HepG2 (cell line): ENCODE measurements at regions not wholly inside any gene's neighbourhood (a gene's known extent, or its start where the extent isn't known, plus 50 kb on each side); places are given as distances from the start of the nearest gene placed in this dataset.
"Not testable (repeated sequence)": the region's sequence is repeated elsewhere in the genome, so short reads cannot be mapped to it uniquely, and the experiment has no call there.

Source experiments
- ATAC-seq: fragments of 200-7000 bp; cut with Tn5 transposase; 3 replicates; pipeline ENCODE4 v1.9.1; 2020; ENCODE audit warnings: mild to moderate bottlenecking, moderate library complexity
- BruUV-seq: library from RNA; stranded (reverse); fragments of 400-500 nt; replicated peaks from 2 replicates; lab custom pipeline; 2021; lab: Mats Ljungman, UMichigan
- CTCF ChIA-PET: fragments of 300-600 bp; formaldehyde crosslinking; extraction: SDS; loops from one replicate; lab custom pipeline; 2021; ENCODE audit warnings: low total read pairs, inconsistent platforms, low intra/inter-chr PET ratio; lab: Yijun Ruan, JAX
- POLR2A ChIA-PET: fragments of 350-600 bp; sonication (Branson Sonifier 250); formaldehyde crosslinking; loops from one replicate; lab custom pipeline; 2020; ENCODE audit warnings: antibody characterized with exemption, inconsistent platforms; lab: Yijun Ruan, JAX
- DNase-seq: peaks from one replicate; pipeline ENCODE4 v3.0.0-alpha.2; 2015; ENCODE audit warnings: low spot score
- FAIRE-seq: peaks from 3 replicates; lab custom pipeline; 2011; peaks lifted over from hg19 to GRCh38; lab: Jason Lieb, UNC
- H2AFZ ChIP-seq: one replicate; pipeline ENCODE4 v1.6.1; 2011; ENCODE audit warnings: low read length, inconsistent platforms
- H3K27ac ChIP-seq: fragments of 300-600 bp; 3 replicates; pipeline ENCODE4 v1.8.0; 2011; ENCODE audit warnings: mixed run types, mild to moderate bottlenecking, mixed read lengths, low read length, inconsistent platforms; ENCODE audit not compliant: insufficient read depth; ENCODE audit errors: extremely low read length
- H3K27me3 ChIP-seq, 2 experiments: fragments of 200-600 bp in 1 of 2; 2 replicates in 1 of 2; 3 replicates in 1 of 2; pipeline versions ENCODE4 v1.6.0 to v1.8.0; 2011; ENCODE audit warnings: low read length in 2 of 2, mild to moderate bottlenecking in 2 of 2, moderate library complexity in 2 of 2, inconsistent platforms in 1 of 2; ENCODE audit not compliant: insufficient read depth in 2 of 2, control insufficient read depth in 1 of 2
- H3K36me3 ChIP-seq, 2 experiments: fragments of 200-600 bp in 1 of 2; replicated peaks in 1 of 2; 2 replicates in 1 of 2; 3 replicates in 1 of 2; pipeline versions ENCODE4 v1.5.1 to v1.8.0; 2011; ENCODE audit warnings: low read length in 2 of 2, inconsistent platforms in 1 of 2; ENCODE audit not compliant: insufficient read depth in 2 of 2, control insufficient read depth in 1 of 2
- H3K4me1 ChIP-seq: 2 replicates; pipeline ENCODE4 v1.5.1; 2012; ENCODE audit warnings: low read length, inconsistent platforms; ENCODE audit not compliant: insufficient read depth
- H3K4me2 ChIP-seq: 2 replicates; pipeline ENCODE4 v1.6.0; 2011; ENCODE audit warnings: low read depth, low read length, inconsistent platforms
- H3K4me3 ChIP-seq, 3 experiments: fragments of 200-600 bp in 1 of 3; sonication (generic), shearing (Covaris generic) in 1 of 3; replicated peaks in 1 of 3; 2 replicates each; pipeline ENCODE4 v1.5.1; 2011 to 2016; ENCODE audit warnings: low read length in 3 of 3, inconsistent platforms in 2 of 3, low read depth in 2 of 3, mild to moderate bottlenecking in 2 of 3, control low read depth in 1 of 3, mixed read lengths in 1 of 3; ENCODE audit not compliant: insufficient read depth in 1 of 3
- H3K79me2 ChIP-seq: one replicate; pipeline ENCODE4 v1.6.1; 2011; ENCODE audit warnings: low read length, inconsistent platforms; ENCODE audit not compliant: insufficient read depth
- H3K9ac ChIP-seq: 2 replicates; pipeline ENCODE4 v1.6.0; 2011; ENCODE audit warnings: mild to moderate bottlenecking, low read depth, low read length, inconsistent platforms; ENCODE audit not compliant: insufficient read depth
- H3K9me3 ChIP-seq: 2 replicates; pipeline ENCODE4 v1.5.1; 2012; ENCODE audit warnings: mild to moderate bottlenecking, low read length
- H4K20me1 ChIP-seq: 2 replicates; pipeline ENCODE4 v1.6.0; 2011; ENCODE audit warnings: inconsistent platforms, mild to moderate bottlenecking, low read length, moderate library complexity; ENCODE audit not compliant: insufficient read depth
- ARID4A ChIP-seq: sonication (generic); formaldehyde crosslinking; IDR thresholded peaks from 2 replicates; pipeline ENCODE4 v1.5.0; 2020; ENCODE audit warnings: mild to moderate bottlenecking, missing genetic modification reagents, borderline replicate concordance
- BRD4 ChIP-seq: sonication (generic); formaldehyde crosslinking; IDR thresholded peaks from 2 replicates; pipeline ENCODE4 v1.4.0; 2020; ENCODE audit warnings: missing genetic modification reagents
- FOXK1 ChIP-seq: sonication (generic); formaldehyde crosslinking; IDR thresholded peaks from 2 replicates; pipeline ENCODE4 v1.4.0; 2020; ENCODE audit warnings: low read depth, missing genetic modification reagents, borderline replicate concordance
- NPAS2 ChIP-seq: sonication (generic); formaldehyde crosslinking; IDR thresholded peaks from 2 replicates; pipeline ENCODE4 v1.8.0; 2022; ENCODE audit warnings: mild to moderate bottlenecking, missing genetic modification reagents, borderline replicate concordance
- RNF2 ChIP-seq: fragments of 450-650 bp; conservative IDR thresholded peaks from 2 replicates; pipeline ENCODE4 v1.6.1; 2016; ENCODE audit warnings: low read depth
- SIX4 ChIP-seq: sonication (generic); formaldehyde crosslinking; IDR thresholded peaks from 2 replicates; pipeline ENCODE4 v1.4.0; 2020; ENCODE audit warnings: missing genetic modification reagents
- THAP11 ChIP-seq: IDR thresholded peaks from 2 replicates; pipeline ENCODE4 v1.6.1; 2016; ENCODE audit warnings: missing biosample characterization, missing genetic modification reagents
- ZNF629 ChIP-seq: sonication (generic); formaldehyde crosslinking; conservative IDR thresholded peaks from 2 replicates; pipeline ENCODE4 v1.5.0; 2020; ENCODE audit warnings: missing genetic modification reagents
- WGBS: methylation state at CpG from one replicate; pipeline ENCODE4 v1.1.6; 2017; ENCODE audit warnings: low lambda C conversion rate; 5-methylcytosine and 5-hydroxymethylcytosine counted together
- in situ Hi-C: cut with HindIII; loops from 2 replicates; pipeline ENCODE4 v1.10.0; 2017; ENCODE audit warnings: low pct_unique_long_range_greater_than_20kb; ENCODE audit not compliant: extremely low pct_ligation_motif_present
- intact Hi-C: fragments of 100-400 bp; cut with micrococcal nuclease; formaldehyde crosslinking; loops from one replicate; pipeline ENCODE4 v1.10.0; 2022; ENCODE audit not compliant: unreplicated experiment
- TF ChIP-seq, protein P1 (sequence below), 2 experiments: sonication (generic) in 1 of 2; formaldehyde crosslinking in 1 of 2; IDR thresholded peaks; 2 replicates each; pipeline versions ENCODE4 v1.5.1 to v1.6.1; 2011 to 2020; ENCODE audit warnings: borderline replicate concordance in 1 of 2, low read depth in 1 of 2, low read length in 1 of 2, mild to moderate bottlenecking in 1 of 2, missing genetic modification reagents in 1 of 2, moderate library complexity in 1 of 2

DNA sequence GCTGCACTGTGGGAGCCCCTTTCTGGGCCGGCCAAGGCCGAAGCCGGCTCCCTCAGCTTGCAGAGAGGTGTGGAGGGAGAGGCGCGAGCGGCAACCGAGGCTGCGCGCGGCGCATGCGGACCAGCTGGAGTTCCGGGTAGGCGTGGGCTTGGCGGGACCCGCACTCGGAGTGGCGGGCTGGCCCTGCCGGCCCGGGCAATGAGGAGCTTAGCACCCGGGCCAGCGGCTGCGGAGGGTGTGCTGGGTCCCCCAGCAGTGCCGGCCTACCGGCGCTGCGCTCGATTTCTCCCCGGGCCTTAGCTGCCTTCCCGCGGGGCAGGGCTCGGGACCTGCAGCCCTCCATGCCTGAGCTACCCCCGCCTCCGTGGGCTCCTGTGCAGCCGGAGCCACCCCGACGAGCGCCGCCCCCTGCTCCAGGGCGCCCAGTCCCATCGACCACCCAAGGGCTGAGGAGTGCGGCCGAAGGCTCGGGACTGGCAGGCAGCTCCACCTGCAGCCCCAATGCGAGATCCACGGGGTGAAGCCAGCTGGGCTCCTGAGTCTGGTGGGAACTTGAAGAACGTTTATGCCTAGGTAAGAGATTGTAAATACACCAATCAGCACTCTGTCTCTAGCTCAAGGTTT is 777.9 kb downstream of the CDH11 start:
- intact Hi-C loops, H3K27me3 ChIP-seq, H3K9ac ChIP-seq, CTCF ChIA-PET, H3K4me3 ChIP-seq, BruUV-seq, ATAC-seq, H4K20me1 ChIP-seq, H3K4me1 ChIP-seq, DNase-seq, H3K4me2 ChIP-seq, FAIRE-seq, H3K27ac ChIP-seq, H3K36me3 ChIP-seq, H3K79me2 ChIP-seq, in situ Hi-C loops, POLR2A ChIA-PET, H2AFZ ChIP-seq: not testable (repeated sequence)
- WGBS, result 86% methylated on average over 27 of the region's 47 CpGs
- peaks cover 43% of the 10 kb centered on the region; the same call in 1 of the 2 replicates for H3K9me3 ChIP-seq

DNA sequence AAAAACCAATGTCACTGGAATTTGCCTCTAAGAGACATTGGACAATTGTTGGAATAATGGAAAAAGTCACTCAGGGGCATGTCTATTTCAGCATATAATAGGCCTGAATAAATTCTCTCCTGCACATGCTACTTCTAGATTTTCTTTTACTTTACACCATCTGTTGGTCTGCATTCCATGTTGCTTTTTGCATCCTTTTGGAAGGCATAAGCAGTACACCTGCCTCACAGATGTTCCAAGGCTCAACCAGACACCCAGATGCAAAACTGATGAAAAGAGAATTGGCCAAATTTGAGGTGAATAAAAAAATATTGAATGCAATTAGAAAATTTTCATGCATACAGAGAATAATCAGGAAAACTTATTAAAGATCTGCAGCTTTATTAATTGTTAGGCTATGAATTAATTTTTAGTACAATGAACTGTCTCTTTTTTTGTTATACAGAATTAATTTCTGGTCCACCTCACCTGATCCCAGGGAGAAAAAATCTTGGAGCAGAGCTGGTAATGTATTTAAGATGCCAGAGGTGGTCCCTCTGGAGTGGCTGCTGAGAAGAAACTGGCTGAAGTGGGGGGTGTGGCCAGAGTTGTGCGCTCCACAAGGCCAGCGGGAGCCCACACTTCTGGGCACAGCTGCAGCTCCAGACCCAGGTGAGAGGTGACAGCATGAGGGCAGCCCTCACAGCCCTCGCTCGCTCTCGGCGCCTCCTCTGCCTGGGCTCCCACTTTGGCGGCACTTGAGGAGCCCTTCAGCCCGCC is 778.6 kb downstream of the CDH11 start:
- no peak overlapping the region for H3K4me3 ChIP-seq
- H4K20me1 ChIP-seq, result no peaks in the 10 kb centered on the region
- no peaks in the 10 kb centered on the region for H3K79me2 ChIP-seq
- H3K36me3 ChIP-seq, result no peaks in the 10 kb centered on the region
- intact Hi-C loops (no loop called here), in situ Hi-C loops (no loop called here)
- 37% methylated on average over 3 of the region's 8 CpGs for WGBS
- no peak overlapping the region for H2AFZ ChIP-seq
- ChIA-PET CTCF (no interaction called here), POLR2A (no interaction called here)
- no peak for FAIRE-seq
- H3K27me3 ChIP-seq, result no peaks in the 10 kb centered on the region
- H3K27ac ChIP-seq, result no peak overlapping the region
- H3K4me2 ChIP-seq, result no peak overlapping the region
- DNase-seq, result no peak
- no peak overlapping the region for H3K9ac ChIP-seq
- no peak for ATAC-seq
- H3K9me3 ChIP-seq, result peaks cover 47% of the 10 kb centered on the region; the same call in 1 of the 2 replicates
- no TSS peak for BruUV-seq
- no peaks in the 10 kb centered on the region for H3K4me1 ChIP-seq
- no peak for TF ChIP-seq RNF2
- TF ChIP-seq, protein P1, sequence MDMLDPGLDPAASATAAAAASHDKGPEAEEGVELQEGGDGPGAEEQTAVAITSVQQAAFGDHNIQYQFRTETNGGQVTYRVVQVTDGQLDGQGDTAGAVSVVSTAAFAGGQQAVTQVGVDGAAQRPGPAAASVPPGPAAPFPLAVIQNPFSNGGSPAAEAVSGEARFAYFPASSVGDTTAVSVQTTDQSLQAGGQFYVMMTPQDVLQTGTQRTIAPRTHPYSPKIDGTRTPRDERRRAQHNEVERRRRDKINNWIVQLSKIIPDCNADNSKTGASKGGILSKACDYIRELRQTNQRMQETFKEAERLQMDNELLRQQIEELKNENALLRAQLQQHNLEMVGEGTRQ (IDR thresholded peaks at IDR 0.05; ENCODE audit: low read depth, low read length), result no peak
- TF ChIP-seq, protein P1 (CRISPR knock-in tag; IDR thresholded peaks at IDR 0.05; ENCODE audit: borderline replicate concordance), result no peak
- no peak for TF ChIP-seq ZNF629 (CRISPR knock-in tag)
- no peak for TF ChIP-seq ARID4A
- no peak for TF ChIP-seq FOXK1
- no peak for TF ChIP-seq NPAS2 (CRISPR knock-in tag)
- no peak for TF ChIP-seq THAP11 (CRISPR knock-in tag)
- no peak for TF ChIP-seq BRD4 (CRISPR knock-in tag)
- no peak for TF ChIP-seq SIX4 (CRISPR knock-in tag)
